Activated CD4-positive, alpha-beta T cell treated with anti-CD3 and anti-CD28 coated beads, Interleukin-2, amount 50 U/mL, for 1 hour (primary cell): ENCODE measurements at regions not wholly inside any gene's neighbourhood (a gene's known extent, or its start where the extent isn't known, plus 50 kb on each side); places are given as distances from the start of the nearest gene placed in this dataset.

ENCODE experiments used
- DNase-seq: peaks from one replicate; pipeline ENCODE4 v3.0.0-alpha.2; 2020

GRCh38 chr2:16496426-16497388 is 168.9 kb downstream of the CYRIA start:
- DNase-seq = no peak

DNA sequence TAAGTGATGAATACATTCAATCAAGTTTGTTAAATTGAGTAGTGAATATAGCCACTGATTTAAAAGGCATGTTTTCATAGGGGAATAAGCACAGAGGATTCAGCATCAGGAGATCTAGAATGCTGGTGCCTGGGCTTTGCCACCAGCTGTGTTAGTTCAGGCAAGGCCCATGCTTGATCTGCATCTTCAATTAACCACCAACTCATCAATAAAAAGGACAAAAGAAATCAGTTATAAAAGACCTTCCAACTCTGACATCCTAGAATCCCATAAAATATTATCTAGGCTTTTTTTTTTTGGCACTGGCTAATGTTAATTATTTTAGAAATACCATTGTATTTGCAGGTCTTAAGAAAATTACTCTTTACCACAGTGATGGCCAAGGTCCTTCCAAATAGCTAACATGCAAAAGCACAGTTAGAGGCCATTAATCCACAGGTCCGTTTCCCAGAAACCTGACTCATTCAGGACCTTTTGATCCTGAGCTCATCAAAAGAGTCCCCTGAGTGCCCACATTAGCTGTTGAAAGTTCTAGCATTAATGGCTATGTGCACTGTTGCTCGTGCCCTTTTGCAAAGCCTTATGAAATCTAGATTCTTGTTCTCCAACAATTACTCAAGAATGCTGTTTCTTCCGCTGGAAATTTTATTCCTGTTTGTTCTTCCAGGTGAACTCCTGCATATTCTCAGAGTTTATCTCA is 170.0 kb downstream of the CYRIA start:
- DNase-seq = no peak

- no peak for DNase-seq
These were observed 170.7 kb downstream of the CYRIA start for GRCh38 chr2:16494836-16495508.

- DNase-seq = no peak
These were observed 171.8 kb downstream of the CYRIA start for GRCh38 chr2:16493788-16494187.

DNA sequence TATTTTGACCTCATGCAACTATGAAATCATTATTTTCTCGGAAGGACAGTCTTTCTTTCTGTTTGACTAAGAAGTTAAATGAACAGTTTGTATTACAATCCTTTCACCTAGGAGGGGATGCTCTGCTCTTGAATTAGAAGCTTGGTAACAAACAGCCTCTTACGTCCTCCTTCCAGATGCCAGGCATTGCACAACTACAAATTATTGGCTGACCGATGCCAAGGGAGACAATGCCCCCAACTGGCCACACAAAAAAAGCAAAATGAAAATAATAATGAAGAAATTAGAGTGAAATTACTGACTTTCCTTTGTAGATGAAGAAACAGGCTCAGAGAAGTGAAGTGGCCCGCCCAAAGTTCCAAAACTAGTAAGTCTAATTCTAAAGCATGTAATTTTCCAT is 177.9 kb downstream of the CYRIA start:
- no peak for DNase-seq

- no peak for DNase-seq
These were observed 180.4 kb downstream of the CYRIA start for GRCh38 chr2:16485251-16485650.

- no peak for DNase-seq
These were observed 183.2 kb downstream of the CYRIA start for GRCh38 chr2:16482460-16482859.

DNA sequence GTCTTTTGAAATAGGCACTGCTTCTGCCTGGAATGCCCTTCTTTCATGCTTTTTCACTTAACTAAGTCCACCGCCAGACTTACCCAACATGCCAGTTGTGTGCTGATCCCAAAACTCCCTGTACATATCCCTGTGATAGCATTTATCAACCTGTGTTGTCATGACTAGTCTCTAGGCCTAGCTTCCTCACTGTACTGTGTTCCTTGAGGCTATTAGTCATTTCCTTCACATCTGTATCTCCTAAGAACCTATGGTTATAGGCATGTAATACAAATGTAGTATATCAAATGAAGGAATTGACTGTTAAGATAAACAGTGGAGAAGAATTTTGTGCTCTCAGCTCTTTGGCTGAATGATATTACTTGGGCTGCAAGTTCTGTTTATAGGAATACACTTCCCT is 184.3 kb downstream of the CYRIA start:
- DNase-seq = no peak

- no peak for DNase-seq
These were observed 185.9 kb downstream of the CYRIA start for GRCh38 chr2:16479721-16480120.

GRCh38 chr2:16478434-16479210 is 187.0 kb downstream of the CYRIA start:
- DNase-seq = no peak

- DNase-seq = no peak
These were observed 188.0 kb downstream of the CYRIA start for GRCh38 chr2:16477648-16478047.

- DNase-seq = no peak
These were observed 188.8 kb downstream of the CYRIA start for GRCh38 chr2:16476866-16477265.

GRCh38 chr2:16475986-16476567 is 189.6 kb downstream of the CYRIA start:
- no peak for DNase-seq

- no peak for DNase-seq
These were observed 190.0 kb downstream of the CYRIA start for GRCh38 chr2:16475586-16475985.

- no peak for DNase-seq
These were observed 192.1 kb downstream of the CYRIA start for GRCh38 chr2:16473575-16473974.

GRCh38 chr2:16470936-16471490 is 194.6 kb downstream of the CYRIA start:
- DNase-seq = no peak

- no peak for DNase-seq
These were observed 198.8 kb downstream of the CYRIA start for GRCh38 chr2:16466821-16467151.

DNA sequence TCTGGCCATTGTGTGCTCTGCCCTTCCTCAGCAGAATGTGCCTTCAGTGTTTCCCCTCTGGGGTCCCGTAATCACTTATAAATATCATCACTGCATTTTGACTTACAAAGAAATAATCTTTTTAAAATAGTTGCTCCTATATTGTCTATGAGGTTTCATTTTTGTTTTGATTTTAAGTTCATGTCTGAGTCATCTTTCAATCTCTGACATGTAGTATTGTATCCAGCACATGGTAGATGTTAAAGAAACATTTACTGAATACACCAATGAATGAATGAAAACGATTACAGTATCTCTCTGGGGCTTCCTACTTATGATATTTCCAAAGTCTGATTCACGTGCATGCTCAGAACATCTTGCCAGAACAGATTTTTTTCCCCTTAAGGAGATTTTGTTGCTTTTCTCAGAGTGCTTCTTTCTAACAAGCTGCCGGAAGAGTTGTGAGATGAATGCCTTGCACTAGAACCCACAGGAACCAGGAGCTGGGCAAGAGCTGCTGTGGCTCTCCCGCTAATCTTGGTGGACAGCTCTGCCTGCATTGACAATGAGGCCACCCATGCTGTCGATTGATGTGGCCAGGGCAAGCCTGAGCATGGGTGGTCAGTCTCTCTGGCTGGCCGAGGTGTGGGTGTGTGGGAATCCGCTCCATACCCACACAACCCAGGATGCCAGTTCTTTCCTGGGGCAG is 199.4 kb downstream of the CYRIA start:
- DNase-seq = no peak

DNA sequence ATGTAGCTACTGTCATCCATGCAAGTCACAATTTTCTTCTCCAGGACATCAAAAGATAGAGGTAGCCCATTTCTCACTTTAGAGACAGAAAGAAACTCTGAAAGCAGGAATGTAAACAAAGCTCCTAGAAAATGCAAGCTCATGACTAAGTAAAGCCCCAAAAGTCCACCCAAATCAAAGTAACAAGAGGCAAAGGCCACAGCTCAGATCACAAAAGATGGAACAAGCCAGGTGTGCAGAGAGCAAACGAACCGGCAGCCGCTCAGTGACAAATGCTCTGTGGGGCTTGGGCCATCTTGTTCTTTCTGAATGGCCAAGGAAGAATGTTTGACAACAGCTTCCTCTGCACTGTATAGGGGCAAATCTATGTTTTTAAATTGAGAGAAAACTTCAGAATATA is 201.0 kb downstream of the CYRIA start:
- DNase-seq = no peak

DNA sequence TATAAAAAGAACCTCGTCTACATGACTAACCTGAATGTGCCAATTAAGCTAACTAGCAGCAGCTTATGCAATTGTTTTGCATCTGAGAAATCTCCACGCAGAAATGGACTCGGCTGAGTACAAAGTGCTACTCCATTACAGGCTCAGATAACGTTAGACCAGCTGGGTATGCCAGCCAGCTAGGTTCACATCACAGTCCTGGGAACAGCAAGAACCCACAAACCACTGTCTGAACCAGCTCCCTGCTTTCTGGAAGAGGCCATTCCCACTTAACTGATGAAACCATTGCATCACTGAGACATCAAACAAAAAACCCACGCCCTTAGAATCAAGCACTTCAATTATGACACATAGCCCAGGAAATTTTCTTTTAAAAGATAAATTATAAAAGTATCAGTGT is 202.7 kb downstream of the CYRIA start:
- DNase-seq = no peak

DNA sequence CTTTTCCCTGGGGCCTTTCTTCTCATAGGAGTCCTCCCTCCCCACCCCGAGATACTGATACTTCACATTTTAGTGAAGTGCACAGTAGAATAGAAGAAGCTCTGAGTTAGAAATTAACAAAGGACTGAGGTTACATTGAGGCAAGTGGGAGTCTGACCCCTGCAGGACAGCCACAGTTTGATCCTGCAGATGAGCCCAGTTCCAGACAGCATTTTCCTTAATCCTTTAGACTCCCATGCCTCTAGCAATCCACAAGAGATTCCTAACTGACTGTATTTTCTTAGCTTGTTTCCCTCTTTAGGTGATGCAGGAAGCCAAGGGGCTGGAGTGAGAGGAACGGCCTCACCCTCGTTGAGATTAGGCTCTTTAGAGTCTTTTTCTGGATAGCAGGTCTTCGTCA is 204.0 kb downstream of the CYRIA start:
- no peak for DNase-seq

- DNase-seq = no peak
These were observed 206.0 kb downstream of the CYRIA start for GRCh38 chr2:16459606-16460005.
